Stomach (tissue), 8 donors: ENCODE measurements at regions not wholly inside any gene's neighbourhood (a gene's known extent, or its start where the extent isn't known, plus 50 kb on each side); places are given as distances from the start of the nearest gene placed in this dataset.

Experiments used
- DNase-seq, 2 donors: peaks; one replicate each; pipeline versions ENCODE4 v3.0.0 to v3.0.0-alpha.2; 2013 to 2019
- H3K27ac ChIP-seq, 5 donors: fragments of 200-600 bp in 4 of 5; sonication (generic) in 4 of 5; one replicate each; pipeline ENCODE4 v1.5.1; 2013 to 2019; ENCODE audit warnings: mild to moderate bottlenecking in 1 of 5, moderate library complexity in 1 of 5
- H3K27me3 ChIP-seq, 3 donors: fragments of 200-600 bp; sonication (generic); one replicate each; pipeline ENCODE4 v1.5.1; 2017 to 2019; ENCODE audit warnings: mixed run types in 1 of 3
- H3K36me3 ChIP-seq, 4 donors: fragments of 200-600 bp; sonication (generic); 1 replicate in 3 of 4; 2 replicates in 1 of 4; pipeline ENCODE4 v1.5.1; 2016 to 2019
- H3K4me1 ChIP-seq, 4 donors: fragments of 200-600 bp; sonication (generic); one replicate each; pipeline ENCODE4 v1.5.1; 2016 to 2019
- H3K4me3 ChIP-seq, 4 donors: fragments of 200-600 bp; sonication (generic) in 3 of 4; one replicate each; pipeline ENCODE4 v1.5.1; 2016 to 2019; ENCODE audit warnings: mild to moderate bottlenecking in 1 of 4
- H3K9me3 ChIP-seq, 4 donors: fragments of 200-600 bp; sonication (generic); one replicate each; pipeline ENCODE4 v1.5.1; 2016 to 2019
- EP300 ChIP-seq: sonication (generic); formaldehyde crosslinking; IDR thresholded peaks from one replicate; pipeline ENCODE4 v1.6.1; 2017; ENCODE audit warnings: antibody characterized with exemption
- POLR2A ChIP-seq, 4 donors: fragments of 450-650 bp; IDR thresholded peaks; one replicate each; pipeline ENCODE4 v1.6.1; 2016; ENCODE audit warnings: antibody characterized with exemption in 4 of 4, control low read depth in 2 of 4, mild to moderate bottlenecking in 1 of 4, moderate library complexity in 1 of 4
- POLR2AphosphoS5 ChIP-seq, 3 donors: sonication (generic); formaldehyde crosslinking; IDR thresholded peaks; one replicate each; pipeline ENCODE4 v1.6.1; 2016; ENCODE audit warnings: antibody characterized with exemption in 3 of 3
- WGBS, 5 donors: extraction: QIAGEN DNeasy Blood & Tissue Kit in 3 of 5; methylation state at CpG; one replicate each; pipeline versions ENCODE4 v1.1.5 to v1.1.7; 2013 to 2018; 5-methylcytosine and 5-hydroxymethylcytosine counted together
- intact Hi-C: fragments of 100-400 bp; cut with DNase I; formaldehyde crosslinking; loops from one replicate; pipeline ENCODE4 v1.15.1; 2023; ENCODE audit warnings: low total_unique reads
- TF ChIP-seq, protein P1 (sequence below), 7 experiments: fragments of 450-650 bp in 4 of 7; fragments of 200-600 bp in 3 of 7; sonication (generic) in 3 of 7; IDR thresholded peaks; one replicate each; pipeline ENCODE4 v1.5.1; 2016 to 2019; ENCODE audit warnings: antibody characterized with exemption in 7 of 7, control low read depth in 2 of 7, mild to moderate bottlenecking in 1 of 7
- donor health status: healthy with polysubstance abuse.
- donor health status: Bipolar disorder and iron deficiency.
- donor health status: healthy.

DNA sequence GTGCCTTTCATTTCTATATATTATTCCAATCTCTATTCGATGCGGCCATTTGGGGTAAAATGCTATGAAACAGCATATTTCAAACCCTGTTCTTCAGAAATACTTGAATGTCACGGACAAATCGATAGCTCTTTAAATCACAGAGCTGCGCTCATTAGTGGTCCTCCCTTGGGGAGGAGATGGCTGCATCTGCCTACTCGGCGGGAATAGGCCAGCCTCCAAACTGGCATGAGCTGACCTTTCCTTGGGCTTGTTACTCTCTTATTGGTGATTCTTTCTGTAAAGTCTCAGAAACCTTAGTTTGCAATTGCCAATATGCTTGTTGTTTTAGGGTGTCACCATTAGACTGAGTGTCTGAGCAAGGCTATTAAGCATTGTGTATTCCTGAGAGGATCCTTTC, 120.9 kb downstream of the BDH1 start:
- no peak overlapping the region for H3K4me3 ChIP-seq
- no peaks in the 10 kb centered on the region for H3K27me3 ChIP-seq
- TF ChIP-seq EP300 (no peak), POLR2AphosphoS5 (IDR thresholded peaks at IDR 0.05) (no peak), POLR2A (IDR thresholded peaks at IDR 0.05) (no peak)
- TF ChIP-seq, protein P1, sequence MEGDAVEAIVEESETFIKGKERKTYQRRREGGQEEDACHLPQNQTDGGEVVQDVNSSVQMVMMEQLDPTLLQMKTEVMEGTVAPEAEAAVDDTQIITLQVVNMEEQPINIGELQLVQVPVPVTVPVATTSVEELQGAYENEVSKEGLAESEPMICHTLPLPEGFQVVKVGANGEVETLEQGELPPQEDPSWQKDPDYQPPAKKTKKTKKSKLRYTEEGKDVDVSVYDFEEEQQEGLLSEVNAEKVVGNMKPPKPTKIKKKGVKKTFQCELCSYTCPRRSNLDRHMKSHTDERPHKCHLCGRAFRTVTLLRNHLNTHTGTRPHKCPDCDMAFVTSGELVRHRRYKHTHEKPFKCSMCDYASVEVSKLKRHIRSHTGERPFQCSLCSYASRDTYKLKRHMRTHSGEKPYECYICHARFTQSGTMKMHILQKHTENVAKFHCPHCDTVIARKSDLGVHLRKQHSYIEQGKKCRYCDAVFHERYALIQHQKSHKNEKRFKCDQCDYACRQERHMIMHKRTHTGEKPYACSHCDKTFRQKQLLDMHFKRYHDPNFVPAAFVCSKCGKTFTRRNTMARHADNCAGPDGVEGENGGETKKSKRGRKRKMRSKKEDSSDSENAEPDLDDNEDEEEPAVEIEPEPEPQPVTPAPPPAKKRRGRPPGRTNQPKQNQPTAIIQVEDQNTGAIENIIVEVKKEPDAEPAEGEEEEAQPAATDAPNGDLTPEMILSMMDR (IDR thresholded peaks at IDR 0.05): no peak
- H3K27ac ChIP-seq: no peak overlapping the region
- peaks cover 0 to 15% (median 10%) of the 10 kb centered on the region in 4 donors for H3K9me3 ChIP-seq
- peaks cover 12 to 25% (median 19%) of the 10 kb centered on the region in 4 donors for H3K4me1 ChIP-seq
- H3K36me3 ChIP-seq: no peaks in the 10 kb centered on the region
- intact Hi-C loops: no loop called here
- 79 to 98% (median 92%) methylated on average over 7 of the region's 7 CpGs for WGBS, 5 donors
- no peak for DNase-seq

DNA sequence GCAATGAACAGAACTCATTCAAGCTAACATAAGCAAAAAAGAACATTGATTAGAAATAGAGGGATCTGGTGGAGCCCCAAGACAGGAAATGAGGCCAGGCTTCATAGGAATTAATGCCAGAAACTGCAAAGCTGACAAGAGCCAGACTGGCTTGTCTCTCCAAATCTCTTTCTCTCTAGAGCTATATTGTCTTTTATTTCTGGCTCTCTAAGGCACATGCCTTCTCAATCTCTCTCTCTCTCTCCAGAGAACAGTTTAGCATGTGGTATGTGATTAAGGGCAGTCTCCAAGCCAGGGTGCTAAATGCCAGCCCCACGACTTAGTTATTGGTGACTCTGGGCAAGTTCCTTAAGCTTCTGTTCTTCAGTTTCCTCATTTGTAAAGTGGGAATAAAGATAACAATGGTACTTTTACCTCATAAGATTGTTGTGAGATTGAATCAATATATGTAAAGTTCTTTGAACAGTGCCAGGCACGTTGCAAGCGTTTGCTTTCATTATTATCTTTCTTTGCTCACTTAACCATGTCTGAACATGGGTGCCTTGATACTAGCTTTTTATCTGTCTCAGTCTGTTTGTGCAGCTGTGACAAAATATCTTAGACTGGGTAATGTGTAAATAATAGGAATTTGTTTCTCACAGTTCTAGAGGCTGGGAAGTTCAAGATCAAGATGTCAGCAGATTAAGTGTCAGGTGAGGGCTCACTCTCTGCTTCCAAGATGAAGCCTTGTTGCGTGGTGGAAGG, 123.2 kb downstream of the BDH1 start:
- WGBS, 5 donors: 18 to 33% (median 23%) methylated on average over 4 of the region's 4 CpGs
- peaks cover 0 to 15% (median 10%) of the 10 kb centered on the region in 4 donors for H3K9me3 ChIP-seq
- H3K36me3 ChIP-seq: no peaks in the 10 kb centered on the region
- peak; percentile 56 to 76 for DNase-seq
- no peak overlapping the region for H3K4me3 ChIP-seq
- H3K4me1 ChIP-seq: peaks cover 12 to 36% (median 31%) of the 10 kb centered on the region in 4 donors
- TF ChIP-seq POLR2AphosphoS5 (IDR thresholded peaks at IDR 0.05) (peak in 2 of 3 donors; percentile 42 to 72), EP300 (no peak)
- H3K27ac ChIP-seq: peak overlapping the region; percentile 35 to 74 (median 41)
- no peaks in the 10 kb centered on the region for H3K27me3 ChIP-seq
- intact Hi-C loops: no loop called here

DNA sequence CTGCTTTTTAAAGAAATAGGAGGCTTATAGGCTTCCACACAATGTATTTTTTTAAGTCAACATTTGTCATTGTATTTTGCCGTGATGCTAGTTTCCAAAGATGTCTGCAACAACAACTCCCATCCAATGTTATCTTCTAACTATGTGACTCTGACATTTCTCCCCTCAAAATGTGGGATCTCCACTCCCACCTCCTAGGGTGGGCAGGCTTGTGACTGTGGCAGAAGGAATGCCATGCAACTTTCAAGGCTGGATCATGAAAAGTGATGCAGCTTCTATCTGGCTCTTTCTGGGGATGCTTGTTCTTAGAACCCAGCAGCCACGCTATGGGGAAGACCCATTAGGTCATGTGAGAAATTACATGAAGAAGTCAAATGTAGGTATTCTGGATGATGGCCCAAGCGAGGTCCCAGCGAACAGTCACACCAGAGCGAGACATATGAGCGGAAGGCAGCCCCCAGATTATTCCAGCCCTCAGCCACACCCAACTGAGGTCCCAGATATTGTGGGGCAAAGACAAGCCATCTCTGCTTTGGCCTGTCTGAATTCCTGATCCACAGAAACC, 124.3 kb downstream of the BDH1 start:
- 74 to 95% (median 88%) methylated on average over 6 of the region's 6 CpGs for WGBS, 5 donors
- no peak overlapping the region for H3K4me3 ChIP-seq
- H3K27me3 ChIP-seq: no peaks in the 10 kb centered on the region
- DNase-seq: no peak
- peaks cover 12 to 36% (median 31%) of the 10 kb centered on the region in 4 donors for H3K4me1 ChIP-seq
- peak overlapping the region in 3 of 5 donors; percentile 22 to 76 (median 55) for H3K27ac ChIP-seq
- H3K9me3 ChIP-seq: peaks cover 0 to 15% (median 10%) of the 10 kb centered on the region in 4 donors
- H3K36me3 ChIP-seq: no peaks in the 10 kb centered on the region
- intact Hi-C loops: no loop called here
- TF ChIP-seq POLR2AphosphoS5 (IDR thresholded peaks at IDR 0.05): no peak
- TF ChIP-seq, protein P1 (IDR thresholded peaks at IDR 0.05): no peak
- no peak for TF ChIP-seq POLR2A (IDR thresholded peaks at IDR 0.05)
- TF ChIP-seq EP300: no peak

DNA sequence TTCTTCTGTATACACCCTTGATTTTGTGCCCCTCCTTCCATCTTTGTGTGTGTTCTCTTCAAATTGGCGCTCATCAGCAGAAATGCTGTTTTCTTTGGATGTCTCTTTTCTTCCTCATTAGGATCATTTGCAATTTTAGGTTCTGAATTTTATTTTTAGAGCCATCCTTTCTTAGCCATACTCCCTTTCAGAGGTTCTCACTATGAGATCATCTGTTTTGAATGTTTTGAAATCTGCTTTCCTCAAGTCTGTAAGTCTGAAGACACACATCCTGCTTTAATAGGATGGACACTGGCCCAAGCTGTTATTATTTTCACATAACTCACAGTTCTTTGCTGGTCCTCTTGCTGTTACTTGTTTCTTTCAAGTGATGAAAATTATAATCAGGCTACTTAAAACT, 124.8 kb downstream of the BDH1 start:
- H3K27me3 ChIP-seq: no peaks in the 10 kb centered on the region
- H3K36me3 ChIP-seq: no peaks in the 10 kb centered on the region
- WGBS, 5 donors: 59 to 85% (median 81%) methylated on average over 1 of the region's 1 CpG
- DNase-seq: peak in 1 of 2 donors; percentile 74
- H3K4me1 ChIP-seq: peaks cover 12 to 36% (median 31%) of the 10 kb centered on the region in 4 donors
- intact Hi-C loops: no loop called here
- peaks cover 0 to 15% (median 10%) of the 10 kb centered on the region in 4 donors for H3K9me3 ChIP-seq
- TF ChIP-seq POLR2AphosphoS5 (IDR thresholded peaks at IDR 0.05) (no peak), EP300 (no peak), POLR2A (IDR thresholded peaks at IDR 0.05) (no peak)
- TF ChIP-seq, protein P1 (IDR thresholded peaks at IDR 0.05): no peak
- no peak overlapping the region for H3K4me3 ChIP-seq
- H3K27ac ChIP-seq: peak overlapping the region in 4 of 5 donors; percentile 10 to 76 (median 38)
